Heart left ventricle (tissue), 13 donors: ENCODE measurements at regions not wholly inside any gene's neighbourhood (a gene's known extent, or its start where the extent isn't known, plus 50 kb on each side); places are given as distances from the start of the nearest gene placed in this dataset.

Experiments
- CTCF ChIP-seq, 12 donors: fragments of 200-600 bp; sonication (generic) in 4 of 12; IDR thresholded peaks; one replicate each; pipeline versions ENCODE4 v1.5.0 to v1.8.0; 2018 to 2022; ENCODE audit warnings: antibody characterized with exemption in 12 of 12, mild to moderate bottlenecking in 5 of 12
- POLR2A ChIP-seq, 2 donors: fragments of 450-650 bp; IDR thresholded peaks; one replicate each; pipeline ENCODE4 v1.6.1; 2017; ENCODE audit warnings: antibody characterized with exemption in 2 of 2, mild to moderate bottlenecking in 2 of 2, moderate library complexity in 2 of 2
- donor health status: ischemic (EF 13 %, LVEDD 7.1; RV severe dilation, severe dysfunction).
- donor health status: DM: no; HTN: yes; CAD: no.
- donor health status: DM: no; HTN: no; CAD: no.
- donor health status: ischemic (EF 25% LVEDD 6.9; RV normal size, moderate dysfunction).
- donor health status: ischemic (EF 25% LVEDD 5.7; RV mildly dilated, moderate dysfunction).
- donor health status: ischemic (EF 35%, LVEDD 5.7; RV mildly dilated, moderate dysfunction).
- donor health status: nonischemic (EF 11% LVEDD 7.7; RV severe dilation, severe dysfunction).
- donor health status: DM: yes; HTN: yes; CAD: no.
- donor health status: PGD.
- donor health status: ischemic (EF 29% LVEDD 5.4; RV normal size, mild dysfunction).
- donor health status: nonischemic (EF 23%, LVEDD 6.1; RV moderate dilation, normal function).

GRCh38 chrX:138925330-138925729 is 213.8 kb upstream of the FGF13 start:
- TF ChIP-seq CTCF (IDR thresholded peaks at IDR 0.05) (no peak), POLR2A (IDR thresholded peaks at IDR 0.05) (no peak)
